ENCODE measurements at regions not wholly inside any gene's neighbourhood (a gene's known extent, or its start where the extent isn't known, plus 50 kb on each side); places are given as distances from the start of the nearest gene placed in this dataset.
"Not testable (repeated sequence)": the region's sequence is repeated elsewhere in the genome, so short reads cannot be mapped to it uniquely, and the experiment has no call there.

DNA sequence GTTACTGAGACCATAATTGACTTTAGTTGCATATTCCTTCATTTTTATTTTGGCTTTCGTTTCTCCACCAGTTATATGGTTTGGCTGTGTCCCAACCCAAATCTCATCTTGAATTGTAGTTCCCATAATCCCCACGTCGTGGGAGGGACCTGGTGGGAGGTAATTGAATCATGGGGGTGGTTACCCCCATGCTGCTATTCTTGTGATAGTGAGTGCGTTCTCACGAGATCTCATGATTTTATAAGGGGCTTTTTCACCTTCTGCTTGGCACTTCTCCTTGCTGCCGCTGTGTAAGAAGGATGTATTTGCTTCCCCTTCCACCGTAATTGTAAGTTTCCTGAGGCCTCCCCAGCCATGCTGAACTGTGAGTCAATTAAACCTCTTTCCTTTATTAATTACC, 70.0 kb downstream of the LUZP4 start:
- not testable (repeated sequence) for TF ChIP-seq TAF1 (IDR thresholded peaks at IDR 0.05; ENCODE audit: low read depth, low read length); PAX5 (IDR thresholded peaks at IDR 0.05; ENCODE audit: insufficient read depth, low read length, severe bottlenecking); POLR2A (IDR thresholded peaks at IDR 0.05; ENCODE audit: low read depth, low read length); POLR2AphosphoS5 (IDR thresholded peaks at IDR 0.05; ENCODE audit: low read depth, low read length)

Data from GM12891 (cell line).